ENCODE measurements at regions not wholly inside any gene's neighbourhood (a gene's known extent, or its start where the extent isn't known, plus 50 kb on each side); places are given as distances from the start of the nearest gene placed in this dataset.

DNA sequence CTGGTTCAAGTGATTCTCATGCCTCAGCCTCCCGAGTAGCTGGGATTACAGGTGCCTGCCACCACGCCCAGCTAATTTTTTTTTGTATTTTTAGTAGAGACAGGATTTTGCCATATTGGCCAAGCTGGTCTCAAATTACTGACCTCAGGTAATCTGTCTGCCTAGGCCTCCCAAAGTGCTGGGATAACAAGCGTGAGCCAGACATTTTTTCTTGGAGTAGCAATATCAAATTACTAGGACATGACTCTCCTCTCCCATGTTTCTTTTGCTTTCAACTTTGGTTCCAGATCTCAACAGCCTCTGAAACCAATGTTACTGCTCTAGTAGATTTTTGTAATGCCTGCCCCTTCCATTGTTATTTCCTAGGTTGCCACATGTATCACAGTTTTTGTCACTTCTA is 462.0 kb downstream of the GBE1 start:
- Histone ChIP-seq H3K27me3 (replicated peaks; ENCODE audit: control insufficient read depth, insufficient read depth, low read length) (no peaks in the 10 kb centered on the region), H3K36me3 (ENCODE audit: control insufficient read depth, insufficient read depth, low read length) (no peaks in the 10 kb centered on the region), H3K4me3 (replicated peaks; ENCODE audit: low read depth, low read length) (no peak overlapping the region)
- TF ChIP-seq, protein P1, sequence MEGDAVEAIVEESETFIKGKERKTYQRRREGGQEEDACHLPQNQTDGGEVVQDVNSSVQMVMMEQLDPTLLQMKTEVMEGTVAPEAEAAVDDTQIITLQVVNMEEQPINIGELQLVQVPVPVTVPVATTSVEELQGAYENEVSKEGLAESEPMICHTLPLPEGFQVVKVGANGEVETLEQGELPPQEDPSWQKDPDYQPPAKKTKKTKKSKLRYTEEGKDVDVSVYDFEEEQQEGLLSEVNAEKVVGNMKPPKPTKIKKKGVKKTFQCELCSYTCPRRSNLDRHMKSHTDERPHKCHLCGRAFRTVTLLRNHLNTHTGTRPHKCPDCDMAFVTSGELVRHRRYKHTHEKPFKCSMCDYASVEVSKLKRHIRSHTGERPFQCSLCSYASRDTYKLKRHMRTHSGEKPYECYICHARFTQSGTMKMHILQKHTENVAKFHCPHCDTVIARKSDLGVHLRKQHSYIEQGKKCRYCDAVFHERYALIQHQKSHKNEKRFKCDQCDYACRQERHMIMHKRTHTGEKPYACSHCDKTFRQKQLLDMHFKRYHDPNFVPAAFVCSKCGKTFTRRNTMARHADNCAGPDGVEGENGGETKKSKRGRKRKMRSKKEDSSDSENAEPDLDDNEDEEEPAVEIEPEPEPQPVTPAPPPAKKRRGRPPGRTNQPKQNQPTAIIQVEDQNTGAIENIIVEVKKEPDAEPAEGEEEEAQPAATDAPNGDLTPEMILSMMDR (IDR thresholded peaks at IDR 0.05; ENCODE audit: insufficient read depth, low read length, poor library complexity, severe bottlenecking) = no peak
- no peak for DNase-seq (ENCODE audit: extremely low read depth, insufficient read length)

DNA sequence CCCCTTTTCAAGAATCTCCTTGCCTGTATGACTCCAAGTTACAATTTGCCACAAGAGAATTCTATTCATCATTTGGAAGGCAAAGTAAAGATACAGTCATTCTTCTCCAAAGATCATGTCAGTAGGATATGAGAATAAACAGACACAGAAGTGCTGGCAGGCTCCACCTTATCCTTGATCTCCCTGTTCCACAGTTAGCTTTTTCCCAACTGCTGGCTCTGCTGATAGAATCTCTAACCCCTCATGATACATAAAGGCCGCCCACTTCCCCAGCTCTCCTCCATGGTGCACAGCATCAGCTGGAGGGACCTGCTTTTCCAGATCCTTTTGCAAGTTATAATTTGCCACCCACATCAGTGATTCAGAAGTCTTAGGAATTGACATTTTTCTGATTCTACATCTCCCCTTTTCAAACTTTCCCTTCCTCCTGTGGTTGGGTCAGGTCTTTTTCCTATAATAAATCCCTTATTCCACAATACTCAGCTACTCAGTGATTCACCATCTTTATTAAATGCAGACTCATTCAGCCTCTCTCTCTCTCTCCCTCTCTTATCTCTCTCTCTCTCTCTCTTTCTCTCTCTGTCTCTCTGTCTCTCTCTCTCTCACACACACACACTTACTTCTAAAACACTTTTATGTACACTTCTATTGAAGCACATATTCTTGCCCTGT is 465.4 kb downstream of the GBE1 start:
- no peaks in the 10 kb centered on the region for H3K36me3 ChIP-seq (ENCODE audit: control insufficient read depth, insufficient read depth, low read length)
- TF ChIP-seq, protein P1 (IDR thresholded peaks at IDR 0.05; ENCODE audit: insufficient read depth, low read length, poor library complexity, severe bottlenecking) = no peak
- H3K27me3 ChIP-seq (replicated peaks; ENCODE audit: control insufficient read depth, insufficient read depth, low read length) = no peaks in the 10 kb centered on the region
- no peak for DNase-seq (ENCODE audit: extremely low read depth, insufficient read length)
- H3K4me3 ChIP-seq (replicated peaks; ENCODE audit: low read depth, low read length) = no peak overlapping the region

DNA sequence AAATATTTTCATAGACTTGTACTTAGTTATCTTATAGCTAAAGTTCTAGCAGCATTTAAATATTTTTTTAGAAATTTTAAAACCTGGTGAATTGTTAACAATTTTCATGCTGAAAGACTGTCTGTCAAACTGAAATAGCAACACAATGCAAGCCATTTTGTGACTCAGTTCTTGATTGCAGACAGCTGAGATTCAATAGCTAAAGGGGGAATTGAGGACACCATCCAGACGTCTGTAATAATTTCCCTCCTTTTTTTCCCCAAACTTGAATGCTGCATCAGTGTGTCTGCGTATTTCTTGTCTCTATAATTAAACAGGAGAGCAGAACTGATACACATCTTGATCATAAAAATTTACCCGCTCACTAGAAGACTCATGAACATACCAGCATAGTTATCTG is 468.3 kb downstream of the GBE1 start:
- DNase-seq (ENCODE audit: extremely low read depth, insufficient read length) = no peak
- no peaks in the 10 kb centered on the region for H3K27me3 ChIP-seq (replicated peaks; ENCODE audit: control insufficient read depth, insufficient read depth, low read length)
- TF ChIP-seq, protein P1 (IDR thresholded peaks at IDR 0.05; ENCODE audit: insufficient read depth, low read length, poor library complexity, severe bottlenecking) = no peak
- H3K4me3 ChIP-seq (replicated peaks; ENCODE audit: low read depth, low read length) = no peak overlapping the region
- H3K36me3 ChIP-seq (ENCODE audit: control insufficient read depth, insufficient read depth, low read length) = no peaks in the 10 kb centered on the region

DNA sequence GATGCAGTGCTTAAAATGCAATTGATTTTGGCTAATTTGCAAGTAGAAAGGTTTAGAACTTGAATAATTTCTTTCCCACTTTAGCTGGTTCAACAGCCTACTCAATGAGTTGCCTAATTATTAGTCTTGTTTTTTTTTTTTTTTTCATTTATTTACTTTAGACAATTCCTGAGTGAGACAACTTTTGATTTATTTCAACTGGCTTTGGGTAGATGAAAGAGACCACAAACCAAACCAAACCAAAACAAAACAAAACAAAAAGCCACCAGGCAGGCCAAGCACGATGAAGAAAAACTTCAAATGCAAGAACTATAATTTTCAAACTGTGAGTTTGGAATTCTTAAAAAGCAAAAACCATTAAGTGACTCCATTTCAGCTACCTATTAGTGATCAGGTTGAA is 469.9 kb downstream of the GBE1 start:
- no peak for DNase-seq (ENCODE audit: extremely low read depth, insufficient read length)
- H3K4me3 ChIP-seq (replicated peaks; ENCODE audit: low read depth, low read length) = no peak overlapping the region
- H3K36me3 ChIP-seq (ENCODE audit: control insufficient read depth, insufficient read depth, low read length) = no peaks in the 10 kb centered on the region
- no peaks in the 10 kb centered on the region for H3K27me3 ChIP-seq (replicated peaks; ENCODE audit: control insufficient read depth, insufficient read depth, low read length)
- TF ChIP-seq, protein P1 (IDR thresholded peaks at IDR 0.05; ENCODE audit: insufficient read depth, low read length, poor library complexity, severe bottlenecking) = no peak

DNA sequence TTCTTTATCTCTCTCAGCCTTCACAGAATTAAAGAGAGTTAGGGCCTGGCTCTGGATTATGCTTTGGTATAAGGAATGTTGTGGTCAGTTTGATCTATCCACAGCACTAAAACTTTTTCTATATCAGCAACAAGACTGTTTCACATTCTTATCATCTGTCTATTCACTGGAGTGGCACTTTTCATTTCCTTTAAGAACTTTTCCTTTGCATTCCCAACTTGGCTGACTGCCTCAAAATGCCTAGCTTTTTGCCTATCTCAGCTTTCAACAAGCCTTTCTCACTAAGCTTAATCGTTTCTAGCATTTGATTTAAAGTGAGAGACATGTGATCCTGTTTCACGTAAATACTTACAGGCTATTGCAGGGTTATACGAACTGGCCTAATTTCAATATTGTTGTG is 471.8 kb downstream of the GBE1 start:
- no peak for DNase-seq (ENCODE audit: extremely low read depth, insufficient read length)

More for the DNA sequence above, 471.8 kb downstream of the GBE1 start:
- H3K4me3 ChIP-seq (replicated peaks; ENCODE audit: low read depth, low read length) = no peak overlapping the region
- TF ChIP-seq, protein P1 (IDR thresholded peaks at IDR 0.05; ENCODE audit: insufficient read depth, low read length, poor library complexity, severe bottlenecking) = no peak
- H3K27me3 ChIP-seq (replicated peaks; ENCODE audit: control insufficient read depth, insufficient read depth, low read length) = no peaks in the 10 kb centered on the region
- no peaks in the 10 kb centered on the region for H3K36me3 ChIP-seq (ENCODE audit: control insufficient read depth, insufficient read depth, low read length)

Data from GM06990 (cell line).